Caco-2 (cell line): ENCODE measurements at regions not wholly inside any gene's neighbourhood (a gene's known extent, or its start where the extent isn't known, plus 50 kb on each side); places are given as distances from the start of the nearest gene placed in this dataset.

Source experiments
- BruUV-seq: library from RNA; stranded (reverse); fragments of 400-500 nt; replicated peaks from 2 replicates; lab custom pipeline; 2021; lab: Mats Ljungman, UMichigan
- CTCF ChIA-PET: fragments of 300-600 bp; sonication (Branson Sonifier 250); formaldehyde crosslinking; loops from one replicate; lab custom pipeline; 2022; ENCODE audit warnings: antibody characterized with exemption; lab: Charles Lee
- POLR2A ChIA-PET: fragments of 300-600 bp; sonication (Branson Sonifier 250); formaldehyde crosslinking; loops from one replicate; lab custom pipeline; 2022; ENCODE audit warnings: antibody characterized with exemption; lab: Charles Lee
- DNase-seq, 2 experiments: peaks; one replicate each; pipeline versions ENCODE4 v3.0.0 to v3.0.0-alpha.2; 2020 to 2022
- H3K27me3 ChIP-seq: replicated peaks from 2 replicates; pipeline ENCODE4 v1.6.0; 2011; ENCODE audit warnings: low read length; ENCODE audit not compliant: control insufficient read depth, insufficient read depth
- H3K36me3 ChIP-seq: 2 replicates; pipeline ENCODE4 v1.5.1; 2011; ENCODE audit warnings: low read length; ENCODE audit not compliant: control insufficient read depth, insufficient read depth
- H3K4me1 ChIP-seq: fragments of 250-450 bp; sonication (Bioruptor Pico); 2 replicates; pipeline ENCODE4 v1.5.1; 2020; ENCODE audit warnings: mild to moderate bottlenecking
- H3K4me3 ChIP-seq: 2 replicates; pipeline ENCODE4 v1.5.1; 2011; ENCODE audit warnings: low read depth, mild to moderate bottlenecking, control low read depth, low read length
- H3K9me3 ChIP-seq: fragments of 250-450 bp; sonication (Bioruptor Pico); 2 replicates; pipeline ENCODE4 v1.5.1; 2020; ENCODE audit warnings: mild to moderate bottlenecking, moderate library complexity
- H3K27ac Mint-ChIP-seq: one replicate; pipeline ENCODE4 v1.8.0; 2022; ENCODE audit warnings: mixed read lengths; ENCODE audit not compliant: unreplicated experiment
- H3K27me3 Mint-ChIP-seq: one replicate; pipeline ENCODE4 v1.8.0; 2022; ENCODE audit warnings: mixed read lengths; ENCODE audit not compliant: insufficient read depth, unreplicated experiment
- H3K36me3 Mint-ChIP-seq: one replicate; pipeline ENCODE4 v1.8.0; 2022; ENCODE audit warnings: mild to moderate bottlenecking, mixed read lengths; ENCODE audit not compliant: insufficient read depth, unreplicated experiment
- H3K4me1 Mint-ChIP-seq: one replicate; pipeline ENCODE4 v1.8.0; 2022; ENCODE audit warnings: low read depth, mixed read lengths; ENCODE audit not compliant: unreplicated experiment
- H3K4me3 Mint-ChIP-seq: one replicate; pipeline ENCODE4 v1.8.0; 2022; ENCODE audit warnings: mild to moderate bottlenecking, moderate library complexity, mixed read lengths; ENCODE audit not compliant: unreplicated experiment
- H3K9me3 Mint-ChIP-seq: one replicate; pipeline ENCODE4 v1.8.0; 2022; ENCODE audit warnings: mixed read lengths; ENCODE audit not compliant: unreplicated experiment
- intact Hi-C: fragments of 100-400 bp; cut with micrococcal nuclease; formaldehyde crosslinking; loops from one replicate; pipeline ENCODE4 v1.10.0; 2022; ENCODE audit not compliant: unreplicated experiment
- TF ChIP-seq, protein P1 (sequence below), 2 experiments: fragments of 200-600 bp in 1 of 2; IDR thresholded peaks; 1 replicate in 1 of 2; 2 replicates in 1 of 2; pipeline versions ENCODE4 v1.5.1 to v1.8.0; 2011 to 2022; ENCODE audit warnings: antibody characterized with exemption in 1 of 2, control low read depth in 1 of 2, inconsistent platforms in 1 of 2, low read depth in 1 of 2, low read length in 1 of 2, mild to moderate bottlenecking in 1 of 2, moderate library complexity in 1 of 2; ENCODE audit not compliant: insufficient read depth in 1 of 2, severe bottlenecking in 1 of 2, unreplicated experiment in 1 of 2

GRCh38 chr1:14011888-14012287, 311.9 kb downstream of the PRDM2 start:
- no peaks in the 10 kb centered on the region for H3K9me3 ChIP-seq
- H3K4me1 ChIP-seq: no peaks in the 10 kb centered on the region
- H3K4me3 ChIP-seq: no peak overlapping the region
- ChIA-PET CTCF (no interaction called here), POLR2A (no interaction called here)
- no peak for DNase-seq
- no peaks in the 10 kb centered on the region for H3K36me3 ChIP-seq
- no peaks in the 10 kb centered on the region for H3K27me3 Mint-ChIP-seq
- BruUV-seq: no TSS peak
- TF ChIP-seq, protein P1, sequence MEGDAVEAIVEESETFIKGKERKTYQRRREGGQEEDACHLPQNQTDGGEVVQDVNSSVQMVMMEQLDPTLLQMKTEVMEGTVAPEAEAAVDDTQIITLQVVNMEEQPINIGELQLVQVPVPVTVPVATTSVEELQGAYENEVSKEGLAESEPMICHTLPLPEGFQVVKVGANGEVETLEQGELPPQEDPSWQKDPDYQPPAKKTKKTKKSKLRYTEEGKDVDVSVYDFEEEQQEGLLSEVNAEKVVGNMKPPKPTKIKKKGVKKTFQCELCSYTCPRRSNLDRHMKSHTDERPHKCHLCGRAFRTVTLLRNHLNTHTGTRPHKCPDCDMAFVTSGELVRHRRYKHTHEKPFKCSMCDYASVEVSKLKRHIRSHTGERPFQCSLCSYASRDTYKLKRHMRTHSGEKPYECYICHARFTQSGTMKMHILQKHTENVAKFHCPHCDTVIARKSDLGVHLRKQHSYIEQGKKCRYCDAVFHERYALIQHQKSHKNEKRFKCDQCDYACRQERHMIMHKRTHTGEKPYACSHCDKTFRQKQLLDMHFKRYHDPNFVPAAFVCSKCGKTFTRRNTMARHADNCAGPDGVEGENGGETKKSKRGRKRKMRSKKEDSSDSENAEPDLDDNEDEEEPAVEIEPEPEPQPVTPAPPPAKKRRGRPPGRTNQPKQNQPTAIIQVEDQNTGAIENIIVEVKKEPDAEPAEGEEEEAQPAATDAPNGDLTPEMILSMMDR (IDR thresholded peaks at IDR 0.05; ENCODE audit: insufficient read depth in 1 of 2, low read depth in 1 of 2, low read length in 1 of 2, severe bottlenecking in 1 of 2, unreplicated experiment in 1 of 2): no peak
- H3K27ac Mint-ChIP-seq: no peak overlapping the region
- H3K27me3 ChIP-seq: no peaks in the 10 kb centered on the region
- no peaks in the 10 kb centered on the region for H3K36me3 Mint-ChIP-seq
- no peaks in the 10 kb centered on the region for H3K9me3 Mint-ChIP-seq
- intact Hi-C loops: no loop called here
- no peaks in the 10 kb centered on the region for H3K4me1 Mint-ChIP-seq
- H3K4me3 Mint-ChIP-seq: no peak overlapping the region

GRCh38 chr1:14014929-14015328, 314.9 kb downstream of the PRDM2 start:
- intact Hi-C loops: no loop called here
- CTCF ChIA-PET: no interaction called here
- H3K27ac Mint-ChIP-seq: no peak overlapping the region
- BruUV-seq: no TSS peak
- POLR2A ChIA-PET: no interaction called here
- H3K27me3 Mint-ChIP-seq: no peaks in the 10 kb centered on the region
- no peaks in the 10 kb centered on the region for H3K4me1 ChIP-seq
- H3K36me3 ChIP-seq: no peaks in the 10 kb centered on the region
- DNase-seq: no peak
- TF ChIP-seq, protein P1 (IDR thresholded peaks at IDR 0.05; ENCODE audit: insufficient read depth in 1 of 2, low read depth in 1 of 2, low read length in 1 of 2, severe bottlenecking in 1 of 2, unreplicated experiment in 1 of 2): no peak
- no peaks in the 10 kb centered on the region for H3K27me3 ChIP-seq
- no peaks in the 10 kb centered on the region for H3K4me1 Mint-ChIP-seq
- H3K9me3 Mint-ChIP-seq: no peaks in the 10 kb centered on the region
- H3K4me3 ChIP-seq: no peak overlapping the region
- H3K9me3 ChIP-seq: no peaks in the 10 kb centered on the region
- H3K36me3 Mint-ChIP-seq: no peaks in the 10 kb centered on the region
- H3K4me3 Mint-ChIP-seq: no peak overlapping the region

GRCh38 chr1:14015917-14016316, 315.9 kb downstream of the PRDM2 start:
- Mint-ChIP-seq H3K36me3 (no peaks in the 10 kb centered on the region), H3K4me1 (no peaks in the 10 kb centered on the region), H3K4me3 (no peak overlapping the region), H3K27me3 (no peaks in the 10 kb centered on the region), H3K27ac (no peak overlapping the region), H3K9me3 (no peaks in the 10 kb centered on the region)
- ChIA-PET POLR2A (no interaction called here), CTCF (no interaction called here)
- H3K4me1 ChIP-seq: no peaks in the 10 kb centered on the region
- no peak overlapping the region for H3K4me3 ChIP-seq
- H3K36me3 ChIP-seq: no peaks in the 10 kb centered on the region
- TF ChIP-seq, protein P1 (IDR thresholded peaks at IDR 0.05; ENCODE audit: insufficient read depth in 1 of 2, low read depth in 1 of 2, low read length in 1 of 2, severe bottlenecking in 1 of 2, unreplicated experiment in 1 of 2): no peak
- no peak for DNase-seq
- intact Hi-C loops: no loop called here
- H3K9me3 ChIP-seq: no peaks in the 10 kb centered on the region
- no peaks in the 10 kb centered on the region for H3K27me3 ChIP-seq
- no TSS peak for BruUV-seq
